HG02938 (cell line): ENCODE measurements at regions not wholly inside any gene's neighbourhood (a gene's known extent, or its start where the extent isn't known, plus 50 kb on each side); places are given as distances from the start of the nearest gene placed in this dataset.
"Not testable (repeated sequence)": the region's sequence is repeated elsewhere in the genome, so short reads cannot be mapped to it uniquely, and the experiment has no call there.

ENCODE experiments used
- ATAC-seq: cut with Tn5 transposase; IDR thresholded peaks from one replicate; pipeline ENCODE4 v1.9.1; 2021; ENCODE audit warnings: mild to moderate bottlenecking, moderate library complexity; ENCODE audit not compliant: unreplicated experiment

GRCh38 chr5:159673538-159673937, 242.7 kb upstream of the ADRA1B start:
- ATAC-seq = no peak

GRCh38 chr5:159678657-159679392, 237.5 kb upstream of the ADRA1B start:
- ATAC-seq = no peak

DNA sequence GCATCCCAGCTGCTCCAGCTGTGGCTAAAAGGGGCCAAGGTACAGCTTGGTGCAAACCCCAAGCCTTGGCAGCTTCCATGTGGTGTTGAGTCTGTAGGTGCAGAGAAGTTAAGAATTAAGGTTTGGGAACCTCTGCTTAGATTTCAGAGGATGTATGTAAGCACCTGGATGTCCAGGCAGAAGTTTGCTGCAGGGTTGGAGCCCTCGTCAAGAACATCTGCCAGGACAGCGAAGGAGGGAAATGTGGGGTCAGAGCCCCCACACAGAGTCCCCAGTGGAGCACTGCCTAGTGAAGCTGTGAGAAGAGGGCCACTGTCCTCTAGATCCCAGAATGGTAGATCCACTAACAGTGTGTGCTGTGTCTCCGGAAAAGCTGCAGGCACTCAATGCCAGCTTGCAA, 236.2 kb upstream of the ADRA1B start:
- ATAC-seq = no peak

GRCh38 chr5:159681661-159682060, 234.6 kb upstream of the ADRA1B start:
- ATAC-seq = no peak

DNA sequence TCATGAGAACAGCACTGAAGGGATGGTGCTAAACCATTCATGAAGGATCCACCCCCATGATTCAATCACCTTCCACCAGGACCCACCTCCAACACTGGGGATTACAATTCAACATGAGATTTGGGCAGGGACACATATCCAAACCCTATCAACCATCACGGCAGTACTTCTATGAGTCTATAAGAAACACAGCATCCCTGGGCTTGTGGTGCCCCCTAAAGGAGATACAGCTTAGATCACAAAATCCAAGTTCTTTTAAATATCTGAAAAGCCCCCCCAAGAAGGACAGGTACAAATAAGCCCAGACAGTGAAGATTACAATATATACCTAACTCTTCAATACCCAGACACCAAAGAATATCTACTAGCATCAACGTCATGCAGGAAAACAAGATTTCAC, 233.7 kb upstream of the ADRA1B start:
- ATAC-seq = no peak

- not testable (repeated sequence) for ATAC-seq
These were observed 228.4 kb upstream of the ADRA1B start for GRCh38 chr5:159687892-159688291.

- no peak for ATAC-seq
These were observed 220.5 kb upstream of the ADRA1B start for GRCh38 chr5:159695741-159696294.

- ATAC-seq = no peak
These were observed 218.8 kb upstream of the ADRA1B start for GRCh38 chr5:159697530-159697929.

DNA sequence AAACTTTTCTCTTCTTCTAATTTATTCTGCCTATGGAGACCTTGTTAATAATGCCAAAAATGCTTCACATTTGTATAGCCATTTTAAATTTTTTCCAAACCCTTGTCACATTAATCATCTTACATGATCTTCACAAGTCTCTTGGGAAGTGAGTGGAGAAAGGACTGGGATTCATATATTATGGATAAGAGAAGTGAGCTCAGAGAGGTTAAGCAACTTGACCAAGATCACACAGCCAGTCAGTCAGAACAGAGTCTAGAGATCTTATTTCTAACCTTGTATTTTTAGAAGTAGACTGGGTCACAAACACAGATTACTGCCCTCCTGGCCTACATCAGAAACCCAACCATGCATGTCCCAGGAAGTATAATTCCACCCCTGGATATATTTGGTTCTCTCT, 218.0 kb upstream of the ADRA1B start:
- ATAC-seq = no peak

DNA sequence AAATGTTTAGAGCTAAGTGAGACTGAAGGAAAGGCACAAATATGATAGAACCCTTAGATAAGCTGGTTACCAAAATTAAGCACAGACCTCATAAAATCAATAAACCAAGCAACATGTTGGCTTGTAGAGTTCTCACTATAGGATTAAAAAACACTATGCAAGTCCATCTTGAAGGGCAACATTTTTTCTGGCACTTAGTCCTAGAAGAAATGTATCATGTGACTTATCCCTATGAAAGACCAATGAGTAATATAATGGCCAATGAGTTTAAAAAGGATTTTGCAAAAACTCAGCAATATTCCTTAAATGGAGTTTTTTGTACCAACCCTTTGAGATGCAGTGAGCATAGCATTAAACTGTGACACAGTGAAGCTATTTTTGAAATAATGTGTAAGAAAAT, 216.3 kb upstream of the ADRA1B start:
- ATAC-seq = no peak

- no peak for ATAC-seq
These were observed 214.0 kb upstream of the ADRA1B start for GRCh38 chr5:159702301-159702700.

DNA sequence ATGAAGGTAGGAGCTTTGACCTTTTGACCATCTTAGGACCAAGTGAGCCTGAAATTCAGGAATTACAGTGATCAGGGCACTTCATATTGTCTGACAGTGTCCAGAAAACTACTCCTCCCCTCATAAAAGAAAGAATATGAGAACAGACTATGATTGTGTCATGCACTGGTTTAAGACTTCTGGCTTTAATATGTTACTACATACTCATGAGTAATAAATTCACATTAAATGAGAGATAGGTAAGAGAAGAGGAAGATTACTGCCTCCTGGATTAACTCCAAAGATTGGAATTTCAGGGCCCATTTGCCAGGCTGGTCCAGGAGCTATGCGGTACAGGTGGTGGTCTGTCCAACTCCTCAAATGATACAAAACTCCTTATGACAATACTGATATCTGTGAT, 213.5 kb upstream of the ADRA1B start:
- no peak for ATAC-seq

- no peak for ATAC-seq
These were observed 212.1 kb upstream of the ADRA1B start for GRCh38 chr5:159704160-159704559.

DNA sequence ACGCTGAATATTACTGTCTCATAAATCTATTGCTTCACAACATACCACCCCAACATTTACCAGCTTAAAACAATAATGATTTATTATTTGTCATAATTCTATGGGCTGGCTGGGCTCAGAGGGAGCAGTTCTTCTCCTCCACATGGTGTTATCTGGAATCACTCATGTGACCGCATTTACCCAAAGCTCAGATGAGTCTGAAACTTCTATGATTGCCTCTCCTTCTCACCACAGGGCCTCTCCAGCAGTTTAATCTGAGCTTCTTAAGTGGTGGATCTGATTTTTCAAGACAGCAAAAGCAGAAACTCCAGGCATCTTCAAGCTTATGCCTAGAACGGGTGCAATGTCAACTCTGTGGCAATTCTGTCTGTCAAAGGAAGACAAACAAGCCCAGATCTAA, 210.3 kb upstream of the ADRA1B start:
- ATAC-seq = no peak

DNA sequence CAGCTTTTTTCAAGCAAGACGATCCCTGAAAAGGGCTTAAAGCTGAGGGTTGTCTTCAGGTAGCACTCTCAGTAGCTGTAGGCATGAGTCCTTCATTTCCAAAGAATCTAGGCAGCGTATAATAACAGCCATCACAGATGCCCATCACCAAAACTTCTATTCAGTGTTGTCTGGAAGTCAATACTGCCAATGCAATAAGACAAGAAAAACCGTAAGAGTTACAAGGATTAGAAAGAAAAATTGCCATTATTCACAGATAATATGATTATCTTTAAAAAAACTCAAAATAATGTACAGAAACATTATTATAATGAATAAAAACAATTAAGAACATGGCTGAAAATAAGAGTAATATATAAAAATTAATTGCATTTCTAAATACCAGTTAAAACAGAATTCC, 208.2 kb upstream of the ADRA1B start:
- no peak for ATAC-seq

DNA sequence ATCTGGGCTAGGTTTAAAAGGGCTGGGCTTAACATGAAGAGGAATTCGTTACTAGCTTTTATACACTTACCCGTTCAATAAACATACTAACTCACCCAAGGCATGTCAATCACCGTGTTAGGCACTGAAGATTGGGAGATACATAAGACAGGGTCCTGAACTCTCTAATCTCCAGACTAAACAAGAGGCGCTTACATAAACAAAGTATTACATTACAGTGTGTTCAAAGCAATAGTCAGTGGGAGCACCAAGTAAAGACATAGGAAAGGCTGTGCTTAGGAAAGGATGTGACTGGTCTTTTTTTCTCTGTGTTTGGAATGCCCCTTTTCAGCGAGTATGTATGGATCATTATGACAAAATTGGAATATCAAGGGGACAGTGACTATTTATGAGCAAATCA, 203.6 kb upstream of the ADRA1B start:
- no peak for ATAC-seq

DNA sequence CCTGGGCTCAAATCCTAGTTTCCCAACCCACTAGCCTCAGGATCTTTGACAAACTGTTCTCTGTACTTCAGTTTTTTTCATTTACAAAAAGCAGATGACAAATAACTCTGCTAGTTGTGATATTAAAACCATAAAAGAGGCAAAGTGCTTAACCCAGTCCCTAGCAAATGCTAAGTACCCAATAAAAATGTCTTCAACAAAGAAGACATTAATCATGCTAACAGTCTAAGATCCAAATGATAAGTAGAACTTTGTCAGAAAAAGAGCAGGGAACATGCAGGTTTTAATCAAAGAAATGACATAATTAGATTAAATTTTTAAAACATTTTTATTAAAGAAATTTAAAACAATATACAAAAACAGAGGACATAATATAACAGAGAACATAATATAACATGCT, 203.0 kb upstream of the ADRA1B start:
- no peak for ATAC-seq

- no peak for ATAC-seq
These were observed 202.5 kb upstream of the ADRA1B start for GRCh38 chr5:159713773-159714172.

GRCh38 chr5:159725475-159725874, 190.8 kb upstream of the ADRA1B start:
- ATAC-seq = no peak

DNA sequence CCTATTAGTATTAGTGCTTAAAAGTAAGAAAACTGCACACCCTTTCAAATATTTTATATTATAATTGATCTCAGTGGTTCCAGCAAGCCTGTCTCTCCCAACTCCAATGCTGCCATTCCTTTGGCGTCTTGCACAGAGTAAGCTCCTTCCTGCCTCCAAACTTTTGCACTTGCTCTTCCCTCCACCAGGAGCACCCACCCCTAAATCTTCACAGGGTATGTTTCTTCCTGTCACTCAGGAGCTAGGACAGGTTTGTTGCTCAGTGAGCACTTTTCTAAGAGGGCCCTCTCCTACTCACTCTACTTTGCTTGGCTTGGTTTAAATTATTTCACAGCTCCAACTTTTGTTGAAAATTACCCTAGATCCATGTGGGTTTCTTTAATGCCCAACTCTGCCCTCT, 189.1 kb upstream of the ADRA1B start:
- no peak for ATAC-seq

GRCh38 chr5:159730285-159730684, 186.0 kb upstream of the ADRA1B start:
- ATAC-seq = no peak

- ATAC-seq = no peak
These were observed 184.1 kb upstream of the ADRA1B start for GRCh38 chr5:159732220-159732619.

- ATAC-seq = no peak
These were observed 181.9 kb upstream of the ADRA1B start for GRCh38 chr5:159734366-159734765.
